Panc1 (cell line): ENCODE measurements at regions not wholly inside any gene's neighbourhood (a gene's known extent, or its start where the extent isn't known, plus 50 kb on each side); places are given as distances from the start of the nearest gene placed in this dataset.

Experiments used
- ATAC-seq: fragments of 200-7000 bp; cut with Tn5 transposase; 2 replicates; pipeline ENCODE4 v1.9.1; 2020; ENCODE audit warnings: mild to moderate bottlenecking, moderate library complexity
- BruUV-seq: library from RNA; stranded (reverse); fragments of 400-500 nt; replicated peaks from 2 replicates; lab custom pipeline; 2021; lab: Mats Ljungman, UMichigan
- CTCF ChIA-PET: fragments of 300-600 bp; sonication (Branson Sonifier 250); formaldehyde crosslinking; loops from one replicate; lab custom pipeline; 2022; ENCODE audit warnings: antibody characterized with exemption; lab: Charles Lee
- POLR2A ChIA-PET: fragments of 300-600 bp; sonication (Branson Sonifier 250); formaldehyde crosslinking; loops from one replicate; lab custom pipeline; 2022; ENCODE audit warnings: antibody characterized with exemption; lab: Charles Lee
- DNase-seq: peaks from one replicate; pipeline ENCODE4 v3.0.0-alpha.2; 2010; ENCODE audit warnings: low read depth, low spot score
- H3K27ac ChIP-seq: 2 replicates; pipeline ENCODE4 v1.5.1; 2011; ENCODE audit warnings: mild to moderate bottlenecking, low read length, inconsistent platforms
- H3K27me3 ChIP-seq: fragments of 200-500 bp; sonication (Bioruptor generic); 2 replicates; pipeline ENCODE4 v1.6.0; 2014; ENCODE audit warnings: low read length, inconsistent platforms; ENCODE audit not compliant: control insufficient read depth, insufficient read depth
- H3K36me3 ChIP-seq: fragments of 200-500 bp; sonication (Bioruptor generic); 2 replicates; pipeline ENCODE4 v1.5.1; 2014; ENCODE audit warnings: inconsistent platforms, mild to moderate bottlenecking, low read length, moderate library complexity; ENCODE audit not compliant: control insufficient read depth, insufficient read depth
- H3K4me1 ChIP-seq: 2 replicates; pipeline ENCODE4 v1.5.1; 2011; ENCODE audit warnings: inconsistent platforms, mild to moderate bottlenecking, low read length, moderate library complexity; ENCODE audit not compliant: control insufficient read depth, insufficient read depth
- H3K4me3 ChIP-seq, 2 experiments: 2 replicates each; pipeline ENCODE4 v1.5.1; 2011 to 2012; ENCODE audit warnings: low read depth in 2 of 2, low read length in 2 of 2, mild to moderate bottlenecking in 2 of 2, inconsistent platforms in 1 of 2, moderate library complexity in 1 of 2
- H3K9me3 ChIP-seq: fragments of 200-500 bp; sonication (Bioruptor generic); 2 replicates; pipeline ENCODE4 v1.5.1; 2014; ENCODE audit warnings: low read depth, mild to moderate bottlenecking, inconsistent platforms, low read length, moderate library complexity; ENCODE audit not compliant: control insufficient read depth, insufficient read depth
- CTCF ChIP-seq: fragments of 450-650 bp; IDR thresholded peaks from 2 replicates; pipeline ENCODE4 v1.5.1; 2017; ENCODE audit warnings: mild to moderate bottlenecking
- POLR2AphosphoS5 ChIP-seq: IDR thresholded peaks from 2 replicates; pipeline ENCODE4 v1.6.1; 2012; ENCODE audit warnings: mild to moderate bottlenecking, low read depth, low read length, moderate library complexity
- REST ChIP-seq, 2 experiments: IDR thresholded peaks; 2 replicates each; pipeline ENCODE4 v1.6.1; 2011 to 2012; ENCODE audit warnings: low read depth in 2 of 2, control low read depth in 1 of 2, low read length in 1 of 2, mild to moderate bottlenecking in 1 of 2, moderate library complexity in 1 of 2; ENCODE audit not compliant: insufficient read depth in 1 of 2
- SIN3A ChIP-seq: IDR thresholded peaks from 2 replicates; pipeline ENCODE4 v1.6.1; 2012; ENCODE audit warnings: low read depth, mild to moderate bottlenecking, low read length, moderate library complexity, borderline replicate concordance; ENCODE audit not compliant: insufficient read depth
- TCF7L2 ChIP-seq: IDR thresholded peaks from 2 replicates; pipeline ENCODE4 v1.6.1; 2011; ENCODE audit warnings: mild to moderate bottlenecking, low read depth, low read length, inconsistent platforms
- in situ Hi-C: cut with HindIII; loops from 2 replicates; pipeline ENCODE4 v1.10.0; 2016; ENCODE audit warnings: low sequenced_read_pairs, low pct_unique_long_range_greater_than_20kb
- intact Hi-C: fragments of 100-400 bp; cut with micrococcal nuclease; formaldehyde crosslinking; loops from one replicate; pipeline ENCODE4 v1.10.0; 2022; ENCODE audit not compliant: unreplicated experiment

GRCh38 chr2:38495880-38496279 lies 106.8 kb downstream of the HNRNPLL start:
- DNase-seq: no peak
- in situ Hi-C loops (no loop called here), intact Hi-C loops (no loop called here)
- ATAC-seq: no peak
- H3K36me3 ChIP-seq: no peaks in the 10 kb centered on the region
- no peak for TF ChIP-seq REST (IDR thresholded peaks at IDR 0.05; ENCODE audit: insufficient read depth in 1 of 2, low read depth in 2 of 2, low read length in 1 of 2)
- BruUV-seq: no TSS peak
- no peaks in the 10 kb centered on the region for H3K4me1 ChIP-seq
- H3K9me3 ChIP-seq: no peaks in the 10 kb centered on the region
- CTCF ChIA-PET: no interaction called here
- POLR2A ChIA-PET: no interaction called here
- H3K27me3 ChIP-seq: no peaks in the 10 kb centered on the region
- H3K27ac ChIP-seq: no peak overlapping the region
- H3K4me3 ChIP-seq: no peak overlapping the region

- TF ChIP-seq CTCF: no peak
- no peak for TF ChIP-seq TCF7L2
- TF ChIP-seq SIN3A: no peak
- no peak for TF ChIP-seq POLR2AphosphoS5
- no peak overlapping the region for H3K27ac ChIP-seq
- no peaks in the 10 kb centered on the region for H3K27me3 ChIP-seq
- BruUV-seq: no TSS peak
- ChIA-PET CTCF (interaction anchor here (0.9 kb wide), 1 partner anchor 20 kb away, joined by 5 read pairs; no protein-coding TSS in a partner anchor), POLR2A (no interaction called here)
- no peaks in the 10 kb centered on the region for H3K4me1 ChIP-seq
- no peaks in the 10 kb centered on the region for H3K9me3 ChIP-seq
- in situ Hi-C loops: no loop called here
- intact Hi-C loops: no loop called here
- no peaks in the 10 kb centered on the region for H3K36me3 ChIP-seq
- ATAC-seq: no peak
- H3K4me3 ChIP-seq: no peak overlapping the region
- DNase-seq: no peak
Observed at GRCh38 chr2:38494394-38494793, 108.3 kb downstream of the HNRNPLL start.

GRCh38 chr2:38492042-38492615 lies 110.6 kb downstream of the HNRNPLL start:
- H3K36me3 ChIP-seq: no peaks in the 10 kb centered on the region
- BruUV-seq: no TSS peak
- no peaks in the 10 kb centered on the region for H3K9me3 ChIP-seq
- in situ Hi-C loops: no loop called here
- no peak for TF ChIP-seq POLR2AphosphoS5
- TF ChIP-seq TCF7L2: no peak
- TF ChIP-seq SIN3A: no peak
- no peak for TF ChIP-seq CTCF
- no peak for TF ChIP-seq REST (IDR thresholded peaks at IDR 0.05; ENCODE audit: insufficient read depth in 1 of 2, low read depth in 2 of 2, low read length in 1 of 2)
- DNase-seq (no peak), ATAC-seq (no peak)
- intact Hi-C loops: no loop called here
- CTCF ChIA-PET: no interaction called here
- no peaks in the 10 kb centered on the region for H3K4me1 ChIP-seq
- no peaks in the 10 kb centered on the region for H3K27me3 ChIP-seq
- no peak overlapping the region for H3K4me3 ChIP-seq
- POLR2A ChIA-PET: no interaction called here
- no peak overlapping the region for H3K27ac ChIP-seq
